Lower lobe of right lung (tissue), 2 donors: ENCODE measurements at regions not wholly inside any gene's neighbourhood (a gene's known extent, or its start where the extent isn't known, plus 50 kb on each side); places are given as distances from the start of the nearest gene placed in this dataset.

Experiments
- ATAC-seq, 2 donors: fragments of 200-7000 bp; cut with Tn5 transposase; one replicate each; pipeline ENCODE4 v1.9.1; 2020 to 2022; ENCODE audit warnings: mild to moderate bottlenecking in 2 of 2, moderate library complexity in 2 of 2
- DNase-seq: peaks from one replicate; pipeline ENCODE4 v3.0.0-alpha.2; 2020
- H3K27ac ChIP-seq: fragments of 200-600 bp; one replicate; pipeline ENCODE4 v1.8.0; 2022
- H3K27me3 ChIP-seq: fragments of 200-600 bp; one replicate; pipeline ENCODE4 v1.8.0; 2022; ENCODE audit warnings: low read depth
- H3K36me3 ChIP-seq: fragments of 200-600 bp; one replicate; pipeline ENCODE4 v1.8.0; 2022; ENCODE audit warnings: mild to moderate bottlenecking
- H3K4me1 ChIP-seq: fragments of 200-600 bp; one replicate; pipeline ENCODE4 v1.8.0; 2022
- H3K4me3 ChIP-seq: fragments of 200-600 bp; one replicate; pipeline ENCODE4 v1.8.0; 2022; ENCODE audit warnings: mild to moderate bottlenecking
- H3K9me3 ChIP-seq: fragments of 200-600 bp; one replicate; pipeline ENCODE4 v1.8.0; 2022
- intact Hi-C: fragments of 100-400 bp; cut with DNase I; formaldehyde crosslinking; loops from one replicate; pipeline ENCODE4 v1.11.0; 2022
- TF ChIP-seq, protein P1 (sequence below): fragments of 200-600 bp; IDR thresholded peaks from one replicate; pipeline ENCODE4 v1.8.0; 2022; ENCODE audit warnings: antibody characterized with exemption, mild to moderate bottlenecking
- donor health status: DM: no; HTN: yes; CAD: no; lungs with severe emphysema.

DNA sequence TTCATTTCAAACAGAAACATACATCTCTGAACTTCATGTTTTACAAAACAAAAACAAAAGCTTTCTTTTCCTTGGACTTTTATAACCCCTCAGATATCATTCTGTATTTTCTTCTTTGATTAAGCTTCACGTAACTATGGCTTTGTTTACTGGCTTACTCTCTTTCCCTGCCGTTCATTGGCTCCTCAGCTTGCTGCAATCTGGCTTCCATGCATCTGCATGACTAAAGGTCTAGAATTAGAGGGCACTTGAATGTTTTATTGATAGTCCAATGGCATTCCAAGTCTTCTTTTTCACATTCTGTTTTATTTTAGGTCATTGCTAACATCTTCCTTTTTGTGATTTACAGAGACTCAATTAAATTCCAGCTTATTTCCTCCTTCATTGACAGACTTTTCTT lies 487.6 kb downstream of the GRXCR1 start:
- ATAC-seq (no peak), DNase-seq (no peak)
- intact Hi-C loops = no loop called here
- Histone ChIP-seq H3K36me3 (no peaks in the 10 kb centered on the region), H3K4me1 (no peaks in the 10 kb centered on the region), H3K4me3 (no peak overlapping the region), H3K9me3 (no peaks in the 10 kb centered on the region), H3K27me3 (no peaks in the 10 kb centered on the region), H3K27ac (no peak overlapping the region)
- TF ChIP-seq, protein P1, sequence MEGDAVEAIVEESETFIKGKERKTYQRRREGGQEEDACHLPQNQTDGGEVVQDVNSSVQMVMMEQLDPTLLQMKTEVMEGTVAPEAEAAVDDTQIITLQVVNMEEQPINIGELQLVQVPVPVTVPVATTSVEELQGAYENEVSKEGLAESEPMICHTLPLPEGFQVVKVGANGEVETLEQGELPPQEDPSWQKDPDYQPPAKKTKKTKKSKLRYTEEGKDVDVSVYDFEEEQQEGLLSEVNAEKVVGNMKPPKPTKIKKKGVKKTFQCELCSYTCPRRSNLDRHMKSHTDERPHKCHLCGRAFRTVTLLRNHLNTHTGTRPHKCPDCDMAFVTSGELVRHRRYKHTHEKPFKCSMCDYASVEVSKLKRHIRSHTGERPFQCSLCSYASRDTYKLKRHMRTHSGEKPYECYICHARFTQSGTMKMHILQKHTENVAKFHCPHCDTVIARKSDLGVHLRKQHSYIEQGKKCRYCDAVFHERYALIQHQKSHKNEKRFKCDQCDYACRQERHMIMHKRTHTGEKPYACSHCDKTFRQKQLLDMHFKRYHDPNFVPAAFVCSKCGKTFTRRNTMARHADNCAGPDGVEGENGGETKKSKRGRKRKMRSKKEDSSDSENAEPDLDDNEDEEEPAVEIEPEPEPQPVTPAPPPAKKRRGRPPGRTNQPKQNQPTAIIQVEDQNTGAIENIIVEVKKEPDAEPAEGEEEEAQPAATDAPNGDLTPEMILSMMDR = no peak

DNA sequence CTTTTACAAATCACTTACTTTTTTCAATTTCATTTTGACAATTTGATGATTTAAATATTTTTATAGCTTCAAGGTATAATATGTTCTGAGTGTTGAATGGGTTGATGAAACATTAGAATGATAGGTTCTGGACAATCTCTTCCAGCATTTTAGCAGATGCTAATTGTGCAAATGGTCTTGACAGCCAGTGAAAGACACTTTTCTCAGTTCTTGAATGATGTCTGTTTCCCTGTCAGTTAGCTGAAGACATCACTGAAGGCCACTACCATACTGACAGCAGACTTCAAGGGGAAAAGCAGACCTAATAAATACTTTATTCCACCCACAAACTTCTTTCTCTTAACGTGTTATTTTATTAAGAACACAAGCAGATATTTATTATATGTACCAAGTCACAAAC lies 498.6 kb downstream of the GRXCR1 start:
- Histone ChIP-seq H3K9me3 (no peaks in the 10 kb centered on the region), H3K4me3 (no peak overlapping the region), H3K36me3 (no peaks in the 10 kb centered on the region), H3K27ac (no peak overlapping the region), H3K4me1 (no peaks in the 10 kb centered on the region), H3K27me3 (no peaks in the 10 kb centered on the region)
- intact Hi-C loops = no loop called here
- TF ChIP-seq, protein P1 = no peak
- DNase-seq (no peak), ATAC-seq (no peak)

DNA sequence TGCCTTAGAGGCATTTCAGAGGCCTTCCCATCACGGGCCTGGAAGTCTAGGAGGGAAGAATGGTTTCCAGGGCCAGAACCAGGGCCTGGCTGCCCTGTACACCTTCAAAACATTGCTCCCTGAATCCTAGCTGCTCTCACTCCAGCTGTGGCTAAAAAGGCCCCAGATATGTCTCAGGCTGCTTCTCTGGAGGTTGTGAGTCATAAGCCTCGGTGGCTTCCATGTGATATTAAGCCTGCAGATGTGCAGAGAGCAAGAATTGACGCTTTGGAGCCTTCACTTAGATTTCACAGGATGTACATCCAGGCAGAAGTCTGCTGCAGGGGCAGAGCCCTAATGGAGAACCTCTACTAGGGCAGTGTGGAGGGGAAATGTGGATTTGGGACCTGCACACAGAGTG lies 502.5 kb downstream of the GRXCR1 start:
- no peak for DNase-seq
- Histone ChIP-seq H3K36me3 (no peaks in the 10 kb centered on the region), H3K9me3 (no peaks in the 10 kb centered on the region), H3K27me3 (no peaks in the 10 kb centered on the region), H3K4me1 (no peaks in the 10 kb centered on the region), H3K4me3 (no peak overlapping the region), H3K27ac (no peak overlapping the region)
- TF ChIP-seq, protein P1 = no peak
- ATAC-seq = no peak
- intact Hi-C loops = no loop called here

DNA sequence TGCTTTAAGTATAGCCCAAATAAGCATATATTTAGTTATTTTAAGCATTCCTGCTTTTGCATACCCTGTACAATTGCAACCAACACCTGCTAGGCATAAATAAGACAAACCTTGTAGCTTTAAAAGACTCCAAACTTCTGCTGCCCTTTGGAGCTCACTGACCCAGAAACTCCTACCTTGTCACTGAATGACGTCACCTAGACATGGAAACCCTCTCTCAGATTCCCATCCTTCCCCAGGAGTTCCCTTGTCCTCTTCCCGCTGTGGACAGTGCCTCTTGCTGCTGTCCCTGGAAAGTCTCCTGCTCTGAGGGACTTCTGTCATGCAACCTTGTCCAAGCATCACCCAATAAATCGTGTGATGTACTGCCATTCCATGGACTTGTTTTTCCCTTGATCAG lies 507.2 kb downstream of the GRXCR1 start:
- H3K4me3 ChIP-seq = no peak overlapping the region
- intact Hi-C loops = no loop called here
- no peak for ATAC-seq
- no peaks in the 10 kb centered on the region for H3K27me3 ChIP-seq
- TF ChIP-seq, protein P1 = no peak
- no peak for DNase-seq
- no peak overlapping the region for H3K27ac ChIP-seq
- no peaks in the 10 kb centered on the region for H3K36me3 ChIP-seq
- H3K4me1 ChIP-seq = no peaks in the 10 kb centered on the region
- H3K9me3 ChIP-seq = no peaks in the 10 kb centered on the region

DNA sequence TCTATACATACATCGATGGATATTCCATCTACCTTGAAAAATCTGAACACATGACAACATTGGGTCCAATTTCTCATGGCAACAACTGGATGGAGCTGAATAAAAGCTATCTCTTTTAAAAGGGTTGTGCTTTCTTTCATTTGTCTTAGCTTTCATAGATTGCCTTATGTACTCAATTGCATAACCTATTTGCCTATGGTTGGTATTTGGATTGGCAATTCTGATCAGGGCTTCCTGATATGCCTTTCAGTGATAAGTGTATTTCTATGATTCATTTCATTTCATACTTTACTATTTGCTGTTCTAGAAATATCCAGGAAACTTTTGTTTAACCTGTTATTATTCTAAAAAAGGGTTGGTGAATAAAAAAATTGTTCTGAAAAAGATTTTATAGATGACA lies 509.9 kb downstream of the GRXCR1 start:
- DNase-seq = no peak

More for the DNA sequence above, 509.9 kb downstream of the GRXCR1 start:
- Histone ChIP-seq H3K36me3 (no peaks in the 10 kb centered on the region), H3K9me3 (no peaks in the 10 kb centered on the region), H3K27ac (no peak overlapping the region), H3K4me1 (no peaks in the 10 kb centered on the region), H3K4me3 (no peak overlapping the region), H3K27me3 (no peaks in the 10 kb centered on the region)
- TF ChIP-seq, protein P1 = no peak
- intact Hi-C loops = no loop called here
- no peak for ATAC-seq
